Ovary (tissue), 3 donors: ENCODE measurements at regions not wholly inside any gene's neighbourhood (a gene's known extent, or its start where the extent isn't known, plus 50 kb on each side); places are given as distances from the start of the nearest gene placed in this dataset.

Experiments
- EP300 ChIP-seq: sonication (generic); formaldehyde crosslinking; IDR thresholded peaks from one replicate; pipeline ENCODE4 v1.6.1; 2017; ENCODE audit warnings: antibody characterized with exemption
- TF ChIP-seq, protein P1 (sequence below), 3 donors: fragments of 450-650 bp in 2 of 3; fragments of 200-600 bp in 1 of 3; IDR thresholded peaks; one replicate each; pipeline versions ENCODE4 v1.5.1 to v1.8.0; 2016 to 2022; ENCODE audit warnings: antibody characterized with exemption in 3 of 3, mild to moderate bottlenecking in 1 of 3
- donor health status: DM: no; HTN: no; CAD: no.

DNA sequence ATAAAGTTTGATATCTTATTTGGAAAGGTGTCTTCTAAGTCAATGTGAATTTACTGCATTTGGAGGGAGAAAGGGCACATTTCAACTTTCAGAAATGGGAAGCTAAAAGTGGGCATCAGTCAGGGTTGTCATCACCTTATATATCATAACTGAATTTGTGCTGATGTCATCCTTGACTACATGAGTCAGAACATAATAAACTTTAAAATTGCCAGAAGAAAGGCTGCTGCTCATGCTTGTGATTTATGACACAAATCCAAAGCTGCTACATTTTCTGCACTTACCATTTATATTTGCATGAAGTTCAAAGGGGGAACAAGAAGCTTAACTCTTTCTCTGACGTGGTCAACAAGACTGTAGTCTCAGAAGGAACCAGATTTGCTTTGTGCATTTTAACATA is 196.6 kb downstream of the UTP18 start:
- TF ChIP-seq, protein P1, sequence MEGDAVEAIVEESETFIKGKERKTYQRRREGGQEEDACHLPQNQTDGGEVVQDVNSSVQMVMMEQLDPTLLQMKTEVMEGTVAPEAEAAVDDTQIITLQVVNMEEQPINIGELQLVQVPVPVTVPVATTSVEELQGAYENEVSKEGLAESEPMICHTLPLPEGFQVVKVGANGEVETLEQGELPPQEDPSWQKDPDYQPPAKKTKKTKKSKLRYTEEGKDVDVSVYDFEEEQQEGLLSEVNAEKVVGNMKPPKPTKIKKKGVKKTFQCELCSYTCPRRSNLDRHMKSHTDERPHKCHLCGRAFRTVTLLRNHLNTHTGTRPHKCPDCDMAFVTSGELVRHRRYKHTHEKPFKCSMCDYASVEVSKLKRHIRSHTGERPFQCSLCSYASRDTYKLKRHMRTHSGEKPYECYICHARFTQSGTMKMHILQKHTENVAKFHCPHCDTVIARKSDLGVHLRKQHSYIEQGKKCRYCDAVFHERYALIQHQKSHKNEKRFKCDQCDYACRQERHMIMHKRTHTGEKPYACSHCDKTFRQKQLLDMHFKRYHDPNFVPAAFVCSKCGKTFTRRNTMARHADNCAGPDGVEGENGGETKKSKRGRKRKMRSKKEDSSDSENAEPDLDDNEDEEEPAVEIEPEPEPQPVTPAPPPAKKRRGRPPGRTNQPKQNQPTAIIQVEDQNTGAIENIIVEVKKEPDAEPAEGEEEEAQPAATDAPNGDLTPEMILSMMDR (IDR thresholded peaks at IDR 0.05), result no peak
- no peak for TF ChIP-seq EP300
